ENCODE measurements at regions not wholly inside any gene's neighbourhood (a gene's known extent, or its start where the extent isn't known, plus 50 kb on each side); places are given as distances from the start of the nearest gene placed in this dataset.

- no peak for DNase-seq
- no peaks in the 10 kb centered on the region for H3K27me3 ChIP-seq (ENCODE audit: low read depth)
- intact Hi-C loops (cut with micrococcal nuclease), result no loop called here
- H3K4me1 ChIP-seq, result no peaks in the 10 kb centered on the region
- no peaks in the 10 kb centered on the region for H3K36me3 ChIP-seq
- no peaks in the 10 kb centered on the region for H3K9me3 ChIP-seq (replicated peaks)
- H3K27ac ChIP-seq (replicated peaks), result no peak overlapping the region
- no peak overlapping the region for H3K4me3 ChIP-seq
- TF ChIP-seq CTCF (IDR thresholded peaks at IDR 0.05; ENCODE audit: borderline replicate concordance), result no peak
Measured at GRCh38 chr4:117529401-117529800, 444.0 kb upstream of the TRAM1L1 start.

- no peaks in the 10 kb centered on the region for H3K9me3 ChIP-seq (replicated peaks)
- H3K36me3 ChIP-seq, result no peaks in the 10 kb centered on the region
- TF ChIP-seq CTCF (IDR thresholded peaks at IDR 0.05; ENCODE audit: borderline replicate concordance), result no peak
- H3K27me3 ChIP-seq (ENCODE audit: low read depth), result no peaks in the 10 kb centered on the region
- intact Hi-C loops (cut with micrococcal nuclease), result no loop called here
- no peak overlapping the region for H3K27ac ChIP-seq (replicated peaks)
- H3K4me3 ChIP-seq, result no peak overlapping the region
- no peaks in the 10 kb centered on the region for H3K4me1 ChIP-seq
- no peak for DNase-seq
Measured at GRCh38 chr4:117533501-117533900, 448.1 kb upstream of the TRAM1L1 start.

GRCh38 chr4:117545039-117545438 lies 459.7 kb upstream of the TRAM1L1 start:
- intact Hi-C loops (cut with micrococcal nuclease), result no loop called here
- H3K27me3 ChIP-seq (ENCODE audit: low read depth), result no peaks in the 10 kb centered on the region

GRCh38 chr4:117549524-117549923 lies 464.1 kb upstream of the TRAM1L1 start:
- intact Hi-C loops (cut with micrococcal nuclease), result no loop called here
- no peak overlapping the region for H3K4me3 ChIP-seq
- no peak overlapping the region for H3K27ac ChIP-seq (replicated peaks)
- no peaks in the 10 kb centered on the region for H3K9me3 ChIP-seq (replicated peaks)
- no peaks in the 10 kb centered on the region for H3K4me1 ChIP-seq
- no peaks in the 10 kb centered on the region for H3K27me3 ChIP-seq (ENCODE audit: low read depth)
- H3K36me3 ChIP-seq, result no peaks in the 10 kb centered on the region
- no peak for DNase-seq
- no peak for TF ChIP-seq CTCF (IDR thresholded peaks at IDR 0.05; ENCODE audit: borderline replicate concordance)

More at GRCh38 chr4:117545039-117545438, 459.7 kb upstream of the TRAM1L1 start:
- Histone ChIP-seq H3K9me3 (replicated peaks) (no peaks in the 10 kb centered on the region), H3K4me3 (no peak overlapping the region), H3K36me3 (no peaks in the 10 kb centered on the region), H3K4me1 (no peaks in the 10 kb centered on the region), H3K27ac (replicated peaks) (no peak overlapping the region)
- DNase-seq, result no peak
- no peak for TF ChIP-seq CTCF (IDR thresholded peaks at IDR 0.05; ENCODE audit: borderline replicate concordance)

- no peaks in the 10 kb centered on the region for H3K27me3 ChIP-seq (ENCODE audit: low read depth)
- no peaks in the 10 kb centered on the region for H3K4me1 ChIP-seq
- no peak for TF ChIP-seq CTCF (IDR thresholded peaks at IDR 0.05; ENCODE audit: borderline replicate concordance)
- no peak overlapping the region for H3K4me3 ChIP-seq
- no peak for DNase-seq
- H3K27ac ChIP-seq (replicated peaks), result no peak overlapping the region
- no peaks in the 10 kb centered on the region for H3K36me3 ChIP-seq
- intact Hi-C loops (cut with micrococcal nuclease), result no loop called here
- no peaks in the 10 kb centered on the region for H3K9me3 ChIP-seq (replicated peaks)
Measured at GRCh38 chr4:117550085-117550484, 464.7 kb upstream of the TRAM1L1 start.

GRCh38 chr4:117560329-117560728 lies 474.0 kb upstream of the NDST3 start:
- DNase-seq, result no peak
- Histone ChIP-seq H3K4me3 (no peak overlapping the region), H3K27me3 (ENCODE audit: low read depth) (no peaks in the 10 kb centered on the region), H3K36me3 (no peaks in the 10 kb centered on the region), H3K9me3 (replicated peaks) (no peaks in the 10 kb centered on the region), H3K27ac (replicated peaks) (no peak overlapping the region), H3K4me1 (no peaks in the 10 kb centered on the region)
- intact Hi-C loops (cut with micrococcal nuclease), result no loop called here
- no peak for TF ChIP-seq CTCF (IDR thresholded peaks at IDR 0.05; ENCODE audit: borderline replicate concordance)
